Adrenal gland (tissue), 9 donors: ENCODE measurements at regions not wholly inside any gene's neighbourhood (a gene's known extent, or its start where the extent isn't known, plus 50 kb on each side); places are given as distances from the start of the nearest gene placed in this dataset.
A peak's percentile ranks its signal among the peaks of the same experiment; 100 is the strongest.

Source experiments
- DNase-seq, 7 donors: peaks; one replicate each; pipeline ENCODE4 v3.0.0-alpha.2; 2019 to 2020
- H3K27ac ChIP-seq, 5 donors: fragments of 200-600 bp; sonication (generic) in 4 of 5; 1 replicate in 3 of 5; 2 replicates in 2 of 5; pipeline versions ENCODE4 v1.5.1 to v1.8.0; 2016 to 2020; ENCODE audit warnings: mild to moderate bottlenecking in 1 of 5
- H3K27me3 ChIP-seq: fragments of 200-600 bp; 2 replicates; pipeline ENCODE4 v1.8.0; 2021
- H3K36me3 ChIP-seq, 2 donors: fragments of 200-600 bp; replicated peaks in 1 of 2; 1 replicate in 1 of 2; 2 replicates in 1 of 2; pipeline versions ENCODE4 v1.5.1 to v1.8.0; 2018 to 2022
- H3K4me1 ChIP-seq, 2 donors: fragments of 200-600 bp; replicated peaks in 1 of 2; 1 replicate in 1 of 2; 2 replicates in 1 of 2; pipeline versions ENCODE4 v1.5.1 to v1.8.0; 2018 to 2021
- H3K4me3 ChIP-seq, 4 donors: fragments of 200-600 bp; sonication (generic) in 3 of 4; one replicate each; pipeline ENCODE4 v1.5.1; 2016 to 2018
- H3K9me3 ChIP-seq, 3 donors: fragments of 200-600 bp; sonication (generic) in 1 of 3; replicated peaks in 1 of 3; 1 replicate in 2 of 3; 2 replicates in 1 of 3; pipeline versions ENCODE4 v1.5.1 to v1.8.0; 2016 to 2021
- POLR2A ChIP-seq, 2 donors: fragments of 450-650 bp; IDR thresholded peaks; one replicate each; pipeline ENCODE4 v1.6.1; 2017; ENCODE audit warnings: antibody characterized with exemption in 2 of 2, mild to moderate bottlenecking in 2 of 2, moderate library complexity in 1 of 2
- WGBS, 4 donors: extraction: QIAGEN DNeasy Blood & Tissue Kit in 2 of 4; methylation state at CpG; one replicate each; pipeline versions ENCODE4 v1.1.5 to v1.1.7; 2013 to 2017; 5-methylcytosine and 5-hydroxymethylcytosine counted together
- intact Hi-C, 2 donors: fragments of 100-400 bp; cut with DNase I; formaldehyde crosslinking; loops; one replicate each; pipeline versions ENCODE4 v1.14.1 to v1.15.0; 2022 to 2023
- TF ChIP-seq, protein P1 (sequence below), 6 experiments: fragments of 450-650 bp in 4 of 6; fragments of 200-600 bp in 2 of 6; sonication (generic) in 1 of 6; IDR thresholded peaks; 1 replicate in 5 of 6; 2 replicates in 1 of 6; pipeline versions ENCODE4 v1.5.1 to v1.8.0; 2016 to 2021; ENCODE audit warnings: antibody characterized with exemption in 6 of 6, mild to moderate bottlenecking in 2 of 6, moderate library complexity in 1 of 6
- donor health status: healthy with polysubstance abuse.
- donor health status: Bipolar disorder and iron deficiency.
- donor health status: DM: yes; HTN: yes; CAD: no.
- donor health status: DM: no; HTN: no; CAD: no.
- donor health status: DM: no; HTN: no; CAD: no.

DNA sequence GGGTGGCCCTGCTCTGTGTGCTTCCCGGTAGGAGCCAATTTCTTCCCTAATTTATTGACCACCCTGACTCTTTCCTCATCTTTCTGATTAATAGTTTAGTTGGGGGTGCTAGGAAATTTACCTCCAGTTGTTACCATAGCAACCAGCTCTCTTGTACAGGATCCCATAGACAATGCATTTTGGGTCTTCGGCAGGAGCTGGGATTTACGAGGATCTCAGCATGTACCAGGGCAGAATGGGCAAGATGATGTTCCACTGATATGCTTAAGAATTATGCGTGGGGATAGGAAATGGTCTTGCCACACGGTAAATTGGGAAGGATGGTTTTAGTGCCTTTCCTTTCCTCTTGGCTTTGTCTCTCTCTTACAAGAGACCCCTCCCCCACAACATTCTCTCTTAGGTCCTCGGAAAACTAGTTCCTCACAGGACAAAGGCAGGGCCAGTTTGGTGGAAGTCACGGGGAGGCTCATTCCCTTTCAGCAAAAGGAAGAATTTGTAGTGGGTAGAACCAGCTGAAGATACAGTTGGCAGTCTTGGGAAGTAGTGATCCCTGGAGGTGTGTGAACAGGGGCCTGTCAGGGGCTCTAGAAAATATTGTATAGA is 133.4 kb upstream of the SHB start:
- TF ChIP-seq POLR2A (IDR thresholded peaks at IDR 0.05), result no peak
- TF ChIP-seq, protein P1, sequence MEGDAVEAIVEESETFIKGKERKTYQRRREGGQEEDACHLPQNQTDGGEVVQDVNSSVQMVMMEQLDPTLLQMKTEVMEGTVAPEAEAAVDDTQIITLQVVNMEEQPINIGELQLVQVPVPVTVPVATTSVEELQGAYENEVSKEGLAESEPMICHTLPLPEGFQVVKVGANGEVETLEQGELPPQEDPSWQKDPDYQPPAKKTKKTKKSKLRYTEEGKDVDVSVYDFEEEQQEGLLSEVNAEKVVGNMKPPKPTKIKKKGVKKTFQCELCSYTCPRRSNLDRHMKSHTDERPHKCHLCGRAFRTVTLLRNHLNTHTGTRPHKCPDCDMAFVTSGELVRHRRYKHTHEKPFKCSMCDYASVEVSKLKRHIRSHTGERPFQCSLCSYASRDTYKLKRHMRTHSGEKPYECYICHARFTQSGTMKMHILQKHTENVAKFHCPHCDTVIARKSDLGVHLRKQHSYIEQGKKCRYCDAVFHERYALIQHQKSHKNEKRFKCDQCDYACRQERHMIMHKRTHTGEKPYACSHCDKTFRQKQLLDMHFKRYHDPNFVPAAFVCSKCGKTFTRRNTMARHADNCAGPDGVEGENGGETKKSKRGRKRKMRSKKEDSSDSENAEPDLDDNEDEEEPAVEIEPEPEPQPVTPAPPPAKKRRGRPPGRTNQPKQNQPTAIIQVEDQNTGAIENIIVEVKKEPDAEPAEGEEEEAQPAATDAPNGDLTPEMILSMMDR (IDR thresholded peaks at IDR 0.05), result no peak
- no peaks in the 10 kb centered on the region for H3K4me1 ChIP-seq
- peak in 1 of 7 donors; percentile 21 for DNase-seq
- no peaks in the 10 kb centered on the region for H3K9me3 ChIP-seq
- no peaks in the 10 kb centered on the region for H3K36me3 ChIP-seq
- no peaks in the 10 kb centered on the region for H3K27me3 ChIP-seq
- 48 to 75% (median 66%) methylated on average over 7 of the region's 7 CpGs for WGBS, 4 donors
- intact Hi-C loops, result no loop called here
- H3K4me3 ChIP-seq, result no peak overlapping the region
- H3K27ac ChIP-seq, result no peak overlapping the region

DNA sequence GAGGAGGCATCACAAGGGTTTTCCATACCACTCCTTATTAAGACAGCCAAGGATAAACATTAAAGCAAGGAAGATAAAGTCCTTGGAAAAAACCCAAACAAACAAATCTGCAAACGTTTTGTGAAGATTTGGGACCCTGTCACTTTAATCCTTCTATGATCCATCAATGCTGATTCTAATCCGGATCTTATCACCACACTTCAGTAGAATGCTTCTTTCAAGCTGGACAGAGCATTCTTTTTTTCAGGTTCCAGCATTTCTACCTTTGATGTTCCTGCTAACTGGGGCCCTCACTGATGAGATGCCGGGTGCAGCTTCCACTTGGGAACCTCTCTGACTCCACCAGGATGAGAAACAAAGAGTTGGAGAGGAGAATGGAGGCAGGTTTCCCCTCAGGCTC is 132.8 kb upstream of the SHB start:
- Histone ChIP-seq H3K36me3 (no peaks in the 10 kb centered on the region), H3K4me3 (no peak overlapping the region), H3K27ac (no peak overlapping the region), H3K4me1 (no peaks in the 10 kb centered on the region), H3K27me3 (no peaks in the 10 kb centered on the region), H3K9me3 (no peaks in the 10 kb centered on the region)
- intact Hi-C loops, result no loop called here
- DNase-seq, result peak in 1 of 7 donors; percentile 6
- TF ChIP-seq, protein P1 (IDR thresholded peaks at IDR 0.05), result no peak
- TF ChIP-seq POLR2A (IDR thresholded peaks at IDR 0.05), result no peak
- WGBS, 4 donors, result 36 to 72% (median 57%) methylated on average over 3 of the region's 3 CpGs

DNA sequence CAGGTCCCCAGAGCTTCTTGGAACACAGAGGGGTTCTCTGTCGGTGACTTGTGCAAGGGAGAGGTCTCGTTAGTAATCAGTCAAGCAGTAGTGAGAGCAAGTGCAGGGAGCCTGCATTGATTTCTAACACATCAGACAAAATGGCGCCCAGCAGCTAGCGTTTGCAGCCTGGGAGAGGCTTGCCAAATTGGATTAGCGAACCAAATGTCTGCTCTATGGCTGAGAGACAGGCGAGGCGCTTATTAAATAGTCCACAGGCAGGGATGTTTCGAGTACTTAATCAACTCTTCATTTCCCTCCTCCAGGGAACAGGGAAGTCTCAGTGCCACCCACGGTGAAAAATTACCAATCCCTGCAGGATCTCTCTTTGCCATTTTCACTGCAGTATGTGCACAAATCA is 131.4 kb upstream of the SHB start:
- TF ChIP-seq POLR2A (IDR thresholded peaks at IDR 0.05), result no peak
- TF ChIP-seq, protein P1 (IDR thresholded peaks at IDR 0.05), result no peak
- intact Hi-C loops, result no loop called here
- DNase-seq, result peak in 1 of 7 donors; percentile 64

DNA sequence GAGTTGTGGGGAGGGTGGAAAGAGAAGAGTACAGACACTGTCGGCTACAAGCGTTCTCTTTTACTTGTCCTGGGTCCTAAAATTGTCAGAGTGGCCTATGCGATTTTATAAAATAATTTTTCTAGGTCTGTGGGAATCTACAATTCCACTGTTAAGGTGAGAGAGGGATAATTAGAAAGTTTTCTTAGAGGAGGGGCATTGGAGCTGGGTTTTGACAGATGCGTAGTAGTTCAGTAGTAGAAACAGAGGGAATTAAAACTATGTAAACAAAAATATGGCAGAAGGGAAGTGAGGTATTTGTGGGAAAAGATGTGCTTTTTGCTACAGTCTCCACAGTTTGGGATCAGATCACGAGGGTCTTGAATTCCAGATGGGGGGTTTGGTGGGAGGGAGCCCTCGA is 129.1 kb upstream of the SHB start:
- DNase-seq, result no peak
- Histone ChIP-seq H3K9me3 (no peaks in the 10 kb centered on the region), H3K36me3 (no peaks in the 10 kb centered on the region), H3K4me3 (no peak overlapping the region), H3K27ac (no peak overlapping the region), H3K27me3 (no peaks in the 10 kb centered on the region), H3K4me1 (no peaks in the 10 kb centered on the region)
- TF ChIP-seq, protein P1 (IDR thresholded peaks at IDR 0.05), result no peak
- TF ChIP-seq POLR2A (IDR thresholded peaks at IDR 0.05), result no peak
- WGBS, 4 donors, result 85 to 94% (median 88%) methylated on average over 6 of the region's 6 CpGs
- intact Hi-C loops, result no loop called here

More for the DNA sequence above, 131.4 kb upstream of the SHB start:
- WGBS, 4 donors, result 81 to 87% (median 82%) methylated on average over 7 to 9 of the region's 9 CpGs
- Histone ChIP-seq H3K4me1 (no peaks in the 10 kb centered on the region), H3K4me3 (no peak overlapping the region), H3K36me3 (no peaks in the 10 kb centered on the region), H3K9me3 (no peaks in the 10 kb centered on the region), H3K27ac (no peak overlapping the region), H3K27me3 (no peaks in the 10 kb centered on the region)
